HepG2 (cell line): ENCODE measurements at regions not wholly inside any gene's neighbourhood (a gene's known extent, or its start where the extent isn't known, plus 50 kb on each side); places are given as distances from the start of the nearest gene placed in this dataset.

Experiments used
- ATAC-seq: fragments of 200-7000 bp; cut with Tn5 transposase; 3 replicates; pipeline ENCODE4 v1.9.1; 2020; ENCODE audit warnings: mild to moderate bottlenecking, moderate library complexity
- BruUV-seq: library from RNA; stranded (reverse); fragments of 400-500 nt; replicated peaks from 2 replicates; lab custom pipeline; 2021; lab: Mats Ljungman, UMichigan
- CTCF ChIA-PET: fragments of 300-600 bp; formaldehyde crosslinking; extraction: SDS; loops from one replicate; lab custom pipeline; 2021; ENCODE audit warnings: low total read pairs, inconsistent platforms, low intra/inter-chr PET ratio; lab: Yijun Ruan, JAX
- POLR2A ChIA-PET: fragments of 350-600 bp; sonication (Branson Sonifier 250); formaldehyde crosslinking; loops from one replicate; lab custom pipeline; 2020; ENCODE audit warnings: antibody characterized with exemption, inconsistent platforms; lab: Yijun Ruan, JAX
- DNase-seq: peaks from one replicate; pipeline ENCODE4 v3.0.0-alpha.2; 2015; ENCODE audit warnings: low spot score
- FAIRE-seq: peaks from 3 replicates; lab custom pipeline; 2011; peaks lifted over from hg19 to GRCh38; lab: Jason Lieb, UNC
- H2AFZ ChIP-seq: one replicate; pipeline ENCODE4 v1.6.1; 2011; ENCODE audit warnings: low read length, inconsistent platforms
- H3K27ac ChIP-seq: fragments of 300-600 bp; 3 replicates; pipeline ENCODE4 v1.8.0; 2011; ENCODE audit warnings: mixed run types, mild to moderate bottlenecking, mixed read lengths, low read length, inconsistent platforms; ENCODE audit not compliant: insufficient read depth; ENCODE audit errors: extremely low read length
- H3K27me3 ChIP-seq, 2 experiments: fragments of 200-600 bp in 1 of 2; 2 replicates in 1 of 2; 3 replicates in 1 of 2; pipeline versions ENCODE4 v1.6.0 to v1.8.0; 2011; ENCODE audit warnings: low read length in 2 of 2, mild to moderate bottlenecking in 2 of 2, moderate library complexity in 2 of 2, inconsistent platforms in 1 of 2; ENCODE audit not compliant: insufficient read depth in 2 of 2, control insufficient read depth in 1 of 2
- H3K36me3 ChIP-seq, 2 experiments: fragments of 200-600 bp in 1 of 2; replicated peaks in 1 of 2; 2 replicates in 1 of 2; 3 replicates in 1 of 2; pipeline versions ENCODE4 v1.5.1 to v1.8.0; 2011; ENCODE audit warnings: low read length in 2 of 2, inconsistent platforms in 1 of 2; ENCODE audit not compliant: insufficient read depth in 2 of 2, control insufficient read depth in 1 of 2
- H3K4me1 ChIP-seq: 2 replicates; pipeline ENCODE4 v1.5.1; 2012; ENCODE audit warnings: low read length, inconsistent platforms; ENCODE audit not compliant: insufficient read depth
- H3K4me2 ChIP-seq: 2 replicates; pipeline ENCODE4 v1.6.0; 2011; ENCODE audit warnings: low read depth, low read length, inconsistent platforms
- H3K4me3 ChIP-seq, 3 experiments: fragments of 200-600 bp in 1 of 3; sonication (generic), shearing (Covaris generic) in 1 of 3; replicated peaks in 1 of 3; 2 replicates each; pipeline ENCODE4 v1.5.1; 2011 to 2016; ENCODE audit warnings: low read length in 3 of 3, inconsistent platforms in 2 of 3, low read depth in 2 of 3, mild to moderate bottlenecking in 2 of 3, control low read depth in 1 of 3, mixed read lengths in 1 of 3; ENCODE audit not compliant: insufficient read depth in 1 of 3
- H3K79me2 ChIP-seq: one replicate; pipeline ENCODE4 v1.6.1; 2011; ENCODE audit warnings: low read length, inconsistent platforms; ENCODE audit not compliant: insufficient read depth
- H3K9ac ChIP-seq: 2 replicates; pipeline ENCODE4 v1.6.0; 2011; ENCODE audit warnings: mild to moderate bottlenecking, low read depth, low read length, inconsistent platforms; ENCODE audit not compliant: insufficient read depth
- H3K9me3 ChIP-seq: 2 replicates; pipeline ENCODE4 v1.5.1; 2012; ENCODE audit warnings: mild to moderate bottlenecking, low read length
- H4K20me1 ChIP-seq: 2 replicates; pipeline ENCODE4 v1.6.0; 2011; ENCODE audit warnings: inconsistent platforms, mild to moderate bottlenecking, low read length, moderate library complexity; ENCODE audit not compliant: insufficient read depth
- NFYC ChIP-seq: IDR thresholded peaks from 2 replicates; pipeline ENCODE4 v1.6.1; 2016; ENCODE audit warnings: missing genetic modification reagents, missing compliant biosample characterization
- SKIL ChIP-seq: sonication (generic); formaldehyde crosslinking; IDR thresholded peaks from 2 replicates; pipeline ENCODE4 v1.8.0; 2022; ENCODE audit warnings: missing genetic modification reagents, mild to moderate bottlenecking, moderate library complexity, borderline replicate concordance
- ZBTB39 ChIP-seq: sonication (generic); formaldehyde crosslinking; IDR thresholded peaks from 2 replicates; pipeline ENCODE4 v1.5.0; 2020; ENCODE audit warnings: missing genetic modification reagents
- ZEB1 ChIP-seq: IDR thresholded peaks from 2 replicates; pipeline ENCODE4 v1.6.1; 2012; ENCODE audit warnings: mild to moderate bottlenecking, low read depth, inconsistent platforms; ENCODE audit not compliant: insufficient replicate concordance
- ZNF33B ChIP-seq: sonication (generic); formaldehyde crosslinking; IDR thresholded peaks from 2 replicates; pipeline ENCODE4 v1.5.1; 2020; ENCODE audit warnings: mild to moderate bottlenecking, missing genetic modification reagents
- in situ Hi-C: cut with HindIII; loops from 2 replicates; pipeline ENCODE4 v1.10.0; 2017; ENCODE audit warnings: low pct_unique_long_range_greater_than_20kb; ENCODE audit not compliant: extremely low pct_ligation_motif_present
- intact Hi-C: fragments of 100-400 bp; cut with micrococcal nuclease; formaldehyde crosslinking; loops from one replicate; pipeline ENCODE4 v1.10.0; 2022; ENCODE audit not compliant: unreplicated experiment
- TF ChIP-seq, protein P1 (sequence below): sonication (generic); formaldehyde crosslinking; IDR thresholded peaks from 2 replicates; pipeline ENCODE4 v1.4.0; 2020; ENCODE audit warnings: missing genetic modification reagents, borderline replicate concordance
- TF ChIP-seq, protein P2 (sequence below): sonication (generic); formaldehyde crosslinking; IDR thresholded peaks from 2 replicates; pipeline ENCODE4 v1.5.0; 2020; ENCODE audit warnings: mild to moderate bottlenecking, missing genetic modification reagents

DNA sequence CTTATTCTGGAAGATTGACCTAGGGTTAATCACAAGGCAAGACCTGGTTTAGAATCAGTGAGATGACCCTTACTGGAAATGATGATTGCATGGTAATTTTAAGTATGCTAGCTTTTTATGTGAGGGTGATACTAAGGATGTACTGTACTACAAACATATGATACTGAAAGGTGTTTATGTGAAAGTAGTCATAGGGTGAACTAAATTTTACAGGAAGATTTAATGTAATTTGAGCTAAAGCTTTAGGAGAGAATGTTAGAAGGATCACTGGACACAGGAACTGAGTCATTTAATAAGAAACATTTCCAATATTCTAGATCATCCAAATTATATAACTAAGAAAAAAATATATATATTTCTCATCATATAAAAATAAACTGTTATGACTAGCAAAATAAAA is 197.2 kb downstream of the COX7C start:
- no peaks in the 10 kb centered on the region for H3K79me2 ChIP-seq
- in situ Hi-C loops: no loop called here
- TF ChIP-seq, protein P1, sequence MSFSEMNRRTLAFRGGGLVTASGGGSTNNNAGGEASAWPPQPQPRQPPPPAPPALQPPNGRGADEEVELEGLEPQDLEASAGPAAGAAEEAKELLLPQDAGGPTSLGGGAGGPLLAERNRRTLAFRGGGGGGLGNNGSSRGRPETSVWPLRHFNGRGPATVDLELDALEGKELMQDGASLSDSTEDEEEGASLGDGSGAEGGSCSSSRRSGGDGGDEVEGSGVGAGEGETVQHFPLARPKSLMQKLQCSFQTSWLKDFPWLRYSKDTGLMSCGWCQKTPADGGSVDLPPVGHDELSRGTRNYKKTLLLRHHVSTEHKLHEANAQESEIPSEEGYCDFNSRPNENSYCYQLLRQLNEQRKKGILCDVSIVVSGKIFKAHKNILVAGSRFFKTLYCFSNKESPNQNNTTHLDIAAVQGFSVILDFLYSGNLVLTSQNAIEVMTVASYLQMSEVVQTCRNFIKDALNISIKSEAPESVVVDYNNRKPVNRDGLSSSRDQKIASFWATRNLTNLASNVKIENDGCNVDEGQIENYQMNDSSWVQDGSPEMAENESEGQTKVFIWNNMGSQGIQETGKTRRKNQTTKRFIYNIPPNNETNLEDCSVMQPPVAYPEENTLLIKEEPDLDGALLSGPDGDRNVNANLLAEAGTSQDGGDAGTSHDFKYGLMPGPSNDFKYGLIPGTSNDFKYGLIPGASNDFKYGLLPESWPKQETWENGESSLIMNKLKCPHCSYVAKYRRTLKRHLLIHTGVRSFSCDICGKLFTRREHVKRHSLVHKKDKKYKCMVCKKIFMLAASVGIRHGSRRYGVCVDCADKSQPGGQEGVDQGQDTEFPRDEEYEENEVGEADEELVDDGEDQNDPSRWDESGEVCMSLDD: no peak
- TF ChIP-seq ZEB1: no peak
- TF ChIP-seq, protein P2, sequence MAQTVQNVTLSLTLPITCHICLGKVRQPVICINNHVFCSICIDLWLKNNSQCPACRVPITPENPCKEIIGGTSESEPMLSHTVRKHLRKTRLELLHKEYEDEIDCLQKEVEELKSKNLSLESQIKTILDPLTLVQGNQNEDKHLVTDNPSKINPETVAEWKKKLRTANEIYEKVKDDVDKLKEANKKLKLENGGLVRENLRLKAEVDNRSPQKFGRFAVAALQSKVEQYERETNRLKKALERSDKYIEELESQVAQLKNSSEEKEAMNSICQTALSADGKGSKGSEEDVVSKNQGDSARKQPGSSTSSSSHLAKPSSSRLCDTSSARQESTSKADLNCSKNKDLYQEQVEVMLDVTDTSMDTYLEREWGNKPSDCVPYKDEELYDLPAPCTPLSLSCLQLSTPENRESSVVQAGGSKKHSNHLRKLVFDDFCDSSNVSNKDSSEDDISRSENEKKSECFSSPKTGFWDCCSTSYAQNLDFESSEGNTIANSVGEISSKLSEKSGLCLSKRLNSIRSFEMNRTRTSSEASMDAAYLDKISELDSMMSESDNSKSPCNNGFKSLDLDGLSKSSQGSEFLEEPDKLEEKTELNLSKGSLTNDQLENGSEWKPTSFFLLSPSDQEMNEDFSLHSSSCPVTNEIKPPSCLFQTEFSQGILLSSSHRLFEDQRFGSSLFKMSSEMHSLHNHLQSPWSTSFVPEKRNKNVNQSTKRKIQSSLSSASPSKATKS (CRISPR knock-in tag): no peak
- TF ChIP-seq NFYC (CRISPR knock-in tag): no peak
- TF ChIP-seq ZNF33B: no peak
- no peak for TF ChIP-seq ZBTB39 (CRISPR knock-in tag)
- TF ChIP-seq SKIL: no peak
- TF ChIP-seq, all 625 proteins: peak for 0
- Histone ChIP-seq H3K4me2 (no peak overlapping the region), H2AFZ (no peak overlapping the region), H3K4me1 (no peaks in the 10 kb centered on the region), H3K9ac (no peak overlapping the region), H3K27me3 (no peaks in the 10 kb centered on the region), H3K36me3 (no peaks in the 10 kb centered on the region), H3K27ac (no peak overlapping the region), H3K4me3 (no peak overlapping the region), H4K20me1 (no peaks in the 10 kb centered on the region), H3K9me3 (no peaks in the 10 kb centered on the region)
- FAIRE-seq (no peak), DNase-seq (no peak), ATAC-seq (no peak)
- BruUV-seq: no TSS peak
- ChIA-PET CTCF (no interaction called here), POLR2A (no interaction called here)
- intact Hi-C loops: no loop called here
